ENCODE measurements at regions not wholly inside any gene's neighbourhood (a gene's known extent, or its start where the extent isn't known, plus 50 kb on each side); places are given as distances from the start of the nearest gene placed in this dataset.

DNA sequence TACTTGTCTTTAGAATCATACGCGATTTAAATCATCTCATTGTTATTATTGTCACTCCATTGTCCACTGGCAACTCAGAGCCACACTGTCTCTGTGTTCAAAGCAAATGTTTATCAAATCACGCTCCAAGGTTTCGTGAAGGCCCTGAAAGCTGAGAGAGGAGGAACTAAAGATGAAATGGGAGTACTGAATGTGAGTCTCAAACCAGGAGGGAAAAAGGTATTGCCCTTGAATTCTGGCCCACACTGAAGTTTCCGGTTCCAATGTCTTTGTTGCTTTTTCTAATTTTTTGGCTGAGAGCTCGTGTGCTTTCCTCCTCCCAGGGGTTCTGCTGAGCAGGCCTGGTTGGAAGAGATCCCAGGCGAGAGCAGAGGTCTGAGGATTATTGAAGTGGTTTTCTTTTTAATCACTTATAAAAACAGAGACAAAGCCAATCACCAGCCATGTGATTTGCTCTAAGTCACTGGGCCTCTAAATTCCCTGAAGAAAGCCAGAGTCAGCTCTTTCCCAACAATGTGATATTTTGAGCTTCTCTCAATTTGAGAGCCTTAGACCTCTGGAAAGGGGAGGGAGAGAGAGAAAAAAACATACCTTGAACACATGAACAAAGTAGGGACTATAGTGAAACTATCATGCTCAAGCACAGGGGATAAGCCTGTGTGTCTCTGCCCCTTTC, 420.8 kb upstream of the GRAMD2B start:
- Histone ChIP-seq H2AFZ (ENCODE audit: low read depth, low read length) (peak overlapping the region; percentile 66), H3K27ac (ENCODE audit: insufficient read depth, low read depth, low read length) (no peak overlapping the region), H3K9ac (replicated peaks; ENCODE audit: extremely low read depth, insufficient read depth, low read length) (no peak overlapping the region), H3K79me2 (ENCODE audit: control insufficient read depth, insufficient read depth, low read length) (no peaks in the 10 kb centered on the region), H3K27me3 (ENCODE audit: control insufficient read depth in 2 of 2, insufficient read depth in 2 of 2, low read length in 2 of 2) (no peaks in the 10 kb centered on the region), H3K36me3 (ENCODE audit: control insufficient read depth in 2 of 2, extremely low read depth in 1 of 2, insufficient read depth in 2 of 2, low read length in 2 of 2) (no peaks in the 10 kb centered on the region), H4K20me1 (replicated peaks; ENCODE audit: control insufficient read depth, extremely low read depth, insufficient read depth, low read length) (no peaks in the 10 kb centered on the region), H3K9me3 (replicated peaks; ENCODE audit: control insufficient read depth, insufficient read depth, low read length) (no peaks in the 10 kb centered on the region), H3K4me3 (replicated peaks in 1 of 3; ENCODE audit: insufficient read depth in 1 of 3, low read depth in 1 of 3, low read length in 3 of 3) (no peak overlapping the region), H3K9me1 (replicated peaks; ENCODE audit: control insufficient read depth, extremely low read depth, insufficient read depth, low read length) (no peaks in the 10 kb centered on the region), H3K4me2 (ENCODE audit: insufficient read depth, low read length) (no peak overlapping the region), H3K4me1 (ENCODE audit: control insufficient read depth, extremely low read depth, insufficient read depth, low read length) (no peaks in the 10 kb centered on the region)
- no peak for FAIRE-seq
- TF ChIP-seq, protein P1, sequence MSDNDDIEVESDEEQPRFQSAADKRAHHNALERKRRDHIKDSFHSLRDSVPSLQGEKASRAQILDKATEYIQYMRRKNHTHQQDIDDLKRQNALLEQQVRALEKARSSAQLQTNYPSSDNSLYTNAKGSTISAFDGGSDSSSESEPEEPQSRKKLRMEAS (IDR thresholded peaks at IDR 0.05; ENCODE audit: insufficient read depth, insufficient read length) = no peak
- TF ChIP-seq POLR2A (IDR thresholded peaks at IDR 0.05; ENCODE audit: low read depth, low read length) (no peak), MYC (IDR thresholded peaks at IDR 0.05; ENCODE audit: low read depth, low read length) (no peak), EZH2 (IDR thresholded peaks at IDR 0.05; ENCODE audit: borderline replicate concordance, low read depth, low read length, severe bottlenecking) (no peak), JUN (IDR thresholded peaks at IDR 0.05; ENCODE audit: borderline replicate concordance, insufficient read depth, insufficient read length, low read depth) (no peak), FOS (IDR thresholded peaks at IDR 0.05; ENCODE audit: borderline replicate concordance, insufficient read depth, low read length) (no peak), POLR2AphosphoS5 (IDR thresholded peaks at IDR 0.05; ENCODE audit: insufficient read depth, low read depth, low read length) (no peak), GATA2 (IDR thresholded peaks at IDR 0.05; ENCODE audit: insufficient read depth, insufficient read length, low read depth, low read length) (no peak)
- TF ChIP-seq, protein P2, sequence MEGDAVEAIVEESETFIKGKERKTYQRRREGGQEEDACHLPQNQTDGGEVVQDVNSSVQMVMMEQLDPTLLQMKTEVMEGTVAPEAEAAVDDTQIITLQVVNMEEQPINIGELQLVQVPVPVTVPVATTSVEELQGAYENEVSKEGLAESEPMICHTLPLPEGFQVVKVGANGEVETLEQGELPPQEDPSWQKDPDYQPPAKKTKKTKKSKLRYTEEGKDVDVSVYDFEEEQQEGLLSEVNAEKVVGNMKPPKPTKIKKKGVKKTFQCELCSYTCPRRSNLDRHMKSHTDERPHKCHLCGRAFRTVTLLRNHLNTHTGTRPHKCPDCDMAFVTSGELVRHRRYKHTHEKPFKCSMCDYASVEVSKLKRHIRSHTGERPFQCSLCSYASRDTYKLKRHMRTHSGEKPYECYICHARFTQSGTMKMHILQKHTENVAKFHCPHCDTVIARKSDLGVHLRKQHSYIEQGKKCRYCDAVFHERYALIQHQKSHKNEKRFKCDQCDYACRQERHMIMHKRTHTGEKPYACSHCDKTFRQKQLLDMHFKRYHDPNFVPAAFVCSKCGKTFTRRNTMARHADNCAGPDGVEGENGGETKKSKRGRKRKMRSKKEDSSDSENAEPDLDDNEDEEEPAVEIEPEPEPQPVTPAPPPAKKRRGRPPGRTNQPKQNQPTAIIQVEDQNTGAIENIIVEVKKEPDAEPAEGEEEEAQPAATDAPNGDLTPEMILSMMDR (IDR thresholded peaks at IDR 0.05; ENCODE audit: extremely low read depth in 1 of 2, insufficient read depth in 1 of 2, low read depth in 1 of 2, low read length in 2 of 2) = no peak
- no TSS peak for BruUV-seq (replicated peaks)
- ChIA-PET CTCF (no interaction called here), POLR2A (no interaction called here)
- DNase-seq (ENCODE audit: low read depth, low spot score) = peak; percentile 84
- intact Hi-C loops (cut with micrococcal nuclease) = no loop called here
- dilution Hi-C loops (cut with MboI; ENCODE audit: extremely low pct_ligation_motif_present, low sequenced_read_pairs) = no loop called here

Measured in endothelial cell of umbilical vein (primary cell).